LHCN-M2 (cell line): ENCODE measurements at regions not wholly inside any gene's neighbourhood (a gene's known extent, or its start where the extent isn't known, plus 50 kb on each side); places are given as distances from the start of the nearest gene placed in this dataset.
"Not testable (repeated sequence)": the region's sequence is repeated elsewhere in the genome, so short reads cannot be mapped to it uniquely, and the experiment has no call there.

Experiments
- DNase-seq: peaks from one replicate; pipeline ENCODE4 v3.0.0-alpha.2; 2012; ENCODE audit warnings: low read depth

DNA sequence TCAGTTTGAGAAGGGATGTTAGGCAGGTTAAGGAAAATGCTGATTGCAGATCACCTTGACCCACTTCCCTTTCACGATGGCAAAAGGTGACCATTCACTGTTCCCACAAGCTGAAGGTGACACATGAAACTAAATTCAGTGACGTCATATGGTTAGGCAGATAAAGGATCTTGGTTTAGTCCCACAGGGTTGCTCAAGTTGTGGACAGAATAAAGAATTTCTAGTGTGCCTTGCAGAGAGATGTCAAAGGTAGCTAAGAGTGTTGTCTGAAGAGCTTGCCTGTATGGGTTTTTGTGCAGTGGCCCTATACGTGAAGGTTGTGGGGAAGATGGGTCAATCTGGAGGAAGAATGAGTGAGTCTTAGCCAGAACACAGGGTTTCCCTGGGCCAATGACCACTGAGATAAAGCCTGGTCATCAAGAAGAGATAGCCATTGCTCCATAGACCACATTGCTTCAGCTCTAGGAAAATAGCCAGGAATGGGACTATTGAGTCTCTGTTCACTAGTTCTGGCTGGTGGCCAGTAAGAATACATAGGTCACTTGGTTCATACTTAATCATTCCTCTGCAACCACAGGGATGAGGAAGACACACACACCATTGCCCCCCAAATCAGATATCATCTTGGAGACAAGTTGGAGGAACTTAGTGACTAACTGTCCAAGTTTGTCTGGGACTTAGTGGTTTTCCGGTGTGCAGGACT, 148.5 kb upstream of the ATXN1 start:
- DNase-seq, result peak; percentile 85

DNA sequence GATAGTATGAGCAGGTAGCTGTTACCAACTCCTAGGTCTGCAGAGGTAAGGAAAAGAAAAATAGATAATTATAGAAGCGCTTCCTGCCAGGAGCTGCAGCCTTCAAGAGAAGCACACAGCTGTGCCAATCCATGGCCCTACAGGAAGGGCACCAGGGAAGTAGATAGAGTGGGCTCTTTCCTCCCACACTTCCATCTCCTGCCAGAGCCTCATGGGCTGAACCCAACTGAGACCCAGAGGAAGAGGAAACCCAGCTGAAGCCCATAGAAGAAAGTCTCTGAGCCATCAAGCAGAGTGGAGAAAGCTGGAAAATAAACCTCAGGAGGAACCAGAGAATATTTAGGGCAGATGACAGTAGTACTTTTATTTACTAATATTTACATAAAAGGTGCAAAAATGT, 146.7 kb upstream of the ATXN1 start:
- no peak for DNase-seq

DNA sequence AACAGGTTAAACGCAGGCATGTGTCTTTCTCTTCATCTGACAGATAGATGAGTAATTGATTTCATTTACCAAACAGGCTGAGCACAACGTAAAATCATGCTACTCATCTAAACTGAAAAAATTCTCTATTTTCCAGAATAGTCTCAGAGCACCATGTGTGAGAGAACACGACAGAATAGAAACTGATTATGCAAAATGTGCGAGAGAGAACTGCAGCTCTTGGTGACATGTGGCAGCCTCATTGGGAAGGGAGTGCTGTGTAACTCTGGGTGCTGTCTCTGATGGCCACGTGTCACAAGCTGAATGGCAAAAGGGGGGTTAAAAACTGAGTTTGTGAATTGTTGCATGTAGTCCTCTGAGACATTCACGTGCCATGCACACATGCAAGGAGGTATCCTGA, 143.7 kb upstream of the ATXN1 start:
- DNase-seq, result no peak

DNA sequence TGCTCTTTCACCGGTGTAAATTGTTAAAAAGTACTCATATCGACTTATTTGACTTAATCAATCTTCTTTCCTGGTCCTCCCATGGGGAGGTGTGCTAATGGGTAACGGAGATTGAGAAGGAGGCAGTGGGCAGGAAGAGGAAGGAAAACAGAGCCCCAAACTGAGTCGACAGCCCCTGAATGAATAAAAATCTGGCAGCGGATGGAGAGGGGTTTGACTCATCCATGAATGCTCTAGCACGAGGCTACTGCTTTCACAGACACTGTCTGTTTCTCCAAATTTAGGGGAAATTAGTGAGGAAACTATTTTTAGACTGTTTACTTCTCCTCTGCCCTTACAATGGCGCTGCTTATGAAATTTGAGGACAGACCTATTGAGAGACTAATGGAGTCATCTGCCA, 142.2 kb upstream of the ATXN1 start:
- DNase-seq, result peak; percentile 61

DNA sequence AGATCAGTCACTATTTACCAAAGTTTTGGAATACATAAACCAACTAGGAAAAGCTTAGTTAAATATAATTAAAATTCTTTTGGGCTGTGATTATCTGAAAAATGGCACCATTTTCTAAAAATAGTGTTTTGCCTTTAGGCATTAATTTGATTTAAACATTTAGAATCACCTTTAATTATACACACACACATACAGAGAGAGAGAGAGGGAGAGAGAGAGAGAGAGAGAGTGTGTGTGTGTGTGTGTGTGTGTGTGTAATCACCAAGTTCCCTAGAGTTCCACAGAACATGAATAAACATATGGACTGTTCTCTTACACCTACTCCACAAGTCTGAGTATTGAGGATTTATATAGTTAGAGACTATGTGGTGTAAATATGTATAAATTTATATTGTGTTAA, 141.2 kb upstream of the ATXN1 start:
- no peak for DNase-seq

DNA sequence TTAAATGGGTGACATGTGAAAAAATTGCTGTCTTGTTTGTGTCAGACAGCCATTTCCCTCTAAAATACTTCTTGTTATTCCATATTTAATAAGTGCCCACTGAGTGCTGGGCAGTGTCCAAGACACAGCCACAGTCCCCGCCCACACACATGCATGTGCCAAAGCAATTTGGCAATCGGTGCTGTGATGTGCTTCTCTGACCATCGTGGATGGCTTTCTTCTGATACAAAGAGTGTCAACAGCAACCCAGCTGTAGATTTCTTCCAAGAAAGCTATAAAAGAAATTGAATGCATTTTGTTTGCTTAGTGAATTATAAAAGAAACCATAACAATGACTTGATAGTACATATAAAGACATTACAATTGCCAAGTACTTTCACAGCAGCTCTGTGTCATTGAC, 140.5 kb upstream of the ATXN1 start:
- DNase-seq, result peak; percentile 76

DNA sequence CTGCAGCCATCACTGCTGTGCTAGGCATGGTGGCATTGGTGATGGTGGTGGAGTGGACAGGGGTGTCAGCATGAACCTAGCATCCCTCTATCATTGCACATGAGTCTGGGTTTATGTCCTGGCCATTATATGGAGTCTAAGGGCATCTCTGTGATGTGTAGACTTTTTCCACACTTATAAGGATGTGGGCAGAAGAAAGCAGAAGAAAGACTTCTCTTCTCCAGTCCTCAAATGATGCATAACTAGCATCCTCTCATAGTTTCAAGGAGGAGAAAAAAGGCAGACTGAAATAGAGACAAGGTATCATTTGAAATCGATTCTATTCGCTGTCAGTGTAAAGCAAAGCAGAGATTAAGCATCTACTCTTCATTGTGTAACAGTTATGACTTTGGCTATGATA, 140.0 kb upstream of the ATXN1 start:
- DNase-seq, result no peak

DNA sequence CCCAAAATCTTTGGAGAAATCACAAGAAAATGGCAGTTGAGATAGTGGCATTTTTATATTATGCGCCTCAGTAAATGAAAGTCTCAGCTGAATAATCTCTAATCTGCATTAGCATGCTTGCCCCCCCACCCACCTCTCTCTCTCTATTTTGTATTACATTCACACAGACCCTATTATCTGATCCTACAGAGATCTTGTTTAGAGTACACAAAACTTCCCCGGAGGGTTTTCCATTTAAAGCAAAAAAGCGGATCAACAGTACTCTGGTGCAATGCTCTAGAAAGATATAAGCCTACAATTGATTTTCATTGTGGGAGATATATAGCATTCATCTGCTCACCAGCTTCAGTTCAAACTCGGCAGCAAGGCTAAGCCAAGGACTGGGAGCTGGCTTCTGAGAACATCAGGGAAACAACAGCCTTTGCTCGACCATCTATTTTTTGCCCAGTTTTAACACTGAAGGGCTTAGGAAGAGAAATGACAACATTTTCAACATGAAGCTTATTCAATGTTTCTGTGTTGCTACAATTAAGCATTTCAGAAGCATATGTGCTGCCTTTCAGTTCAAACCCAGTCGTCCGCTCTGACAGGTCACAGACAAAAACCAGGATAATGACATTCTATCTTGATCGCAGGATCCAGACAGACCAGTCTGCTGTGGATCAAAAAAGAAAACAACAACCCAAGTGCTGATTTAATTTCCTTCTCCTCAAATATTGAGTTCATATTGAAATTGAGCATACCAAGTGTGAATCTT, 137.6 kb upstream of the ATXN1 start:
- DNase-seq, result no peak

DNA sequence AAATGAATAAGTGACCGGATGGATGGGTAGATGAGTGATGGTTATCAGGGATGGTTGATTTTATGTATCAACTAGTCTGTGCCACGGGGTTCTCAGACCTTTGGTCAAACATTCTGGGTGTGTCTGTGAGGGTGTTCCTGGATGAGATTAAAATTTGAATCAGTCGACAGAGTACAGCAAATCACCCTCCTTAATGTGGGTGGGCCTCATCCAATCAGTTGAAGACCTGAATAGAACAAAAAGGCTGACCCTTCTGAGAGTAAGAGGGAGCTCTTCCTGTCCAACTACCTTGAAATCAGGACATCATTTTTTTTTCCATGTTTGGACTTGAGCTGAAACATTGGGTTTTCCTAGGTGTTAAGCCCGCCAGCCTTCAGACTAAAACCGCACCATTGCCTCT, 136.4 kb upstream of the ATXN1 start:
- no peak for DNase-seq

DNA sequence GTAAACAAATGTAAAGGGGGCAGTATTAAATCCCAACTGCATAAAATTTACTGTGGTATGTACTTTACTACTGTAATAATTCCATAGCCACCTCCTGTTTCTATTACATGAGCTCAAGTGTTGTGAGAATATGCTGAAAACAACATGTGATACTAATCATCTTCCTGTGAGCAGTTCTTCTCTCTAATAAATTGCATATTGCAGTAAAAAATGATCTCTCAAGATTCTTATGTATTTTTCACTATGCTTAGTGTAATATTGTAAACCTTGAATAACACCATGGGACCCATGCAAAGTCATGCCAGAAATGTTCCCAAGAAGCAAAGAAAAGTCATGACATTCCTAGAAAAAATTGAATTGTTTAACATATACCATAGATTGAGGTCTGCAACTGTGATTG, 133.0 kb upstream of the ATXN1 start:
- DNase-seq, result no peak

DNA sequence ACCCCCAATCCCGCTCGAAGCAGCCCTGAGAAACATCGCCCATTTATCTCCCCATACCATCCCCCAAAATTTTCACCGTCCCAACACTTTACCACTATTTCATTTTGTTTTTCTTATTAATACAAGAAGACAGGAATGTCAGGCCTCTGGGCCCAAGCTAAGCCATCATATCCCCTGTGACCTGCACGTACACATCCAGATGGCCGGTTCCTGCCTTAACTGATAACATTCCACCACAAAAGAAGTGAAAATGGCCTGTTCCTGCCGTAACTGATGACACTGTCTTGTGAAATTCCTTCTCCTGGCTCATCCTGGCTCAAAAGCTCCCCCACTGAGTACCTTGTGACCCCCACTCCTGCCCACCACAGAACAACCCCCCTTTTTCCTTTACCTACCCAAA, 129.8 kb upstream of the ATXN1 start:
- not testable (repeated sequence) for DNase-seq

DNA sequence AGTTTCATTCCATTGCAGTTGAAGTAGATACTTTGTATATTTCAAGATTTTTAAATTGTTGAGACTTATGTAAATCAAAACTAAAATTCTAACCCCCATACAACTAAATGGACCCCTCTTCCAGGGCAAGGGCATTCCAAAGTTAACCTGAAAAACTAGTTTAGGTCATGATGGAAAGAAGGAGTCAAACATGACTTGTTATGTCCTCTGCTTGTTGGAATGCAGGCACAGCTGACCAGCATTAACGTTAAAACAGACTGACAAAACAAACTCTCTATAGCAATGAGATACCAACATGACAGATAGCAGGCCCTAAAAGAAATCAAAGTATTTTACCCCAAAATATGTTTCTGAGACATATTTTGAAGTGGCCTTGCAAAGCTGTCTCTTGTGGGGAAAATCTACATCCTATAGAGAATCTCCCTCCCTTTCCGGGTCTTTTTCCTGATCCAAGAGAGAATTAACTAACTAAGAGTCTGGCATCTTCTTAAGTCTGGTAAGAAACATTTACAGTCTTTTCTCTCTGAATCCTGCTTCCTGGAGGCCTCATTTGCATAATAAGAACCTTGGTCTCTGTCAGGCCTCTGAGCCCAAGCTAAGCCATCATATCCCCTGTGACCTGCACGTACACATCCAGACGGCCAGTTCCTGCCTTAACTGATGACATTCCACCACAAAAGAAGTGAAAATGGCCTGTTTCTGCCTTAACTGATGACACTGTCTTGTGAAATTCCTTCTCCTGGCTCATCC, 124.3 kb upstream of the ATXN1 start:
- DNase-seq, result no peak

DNA sequence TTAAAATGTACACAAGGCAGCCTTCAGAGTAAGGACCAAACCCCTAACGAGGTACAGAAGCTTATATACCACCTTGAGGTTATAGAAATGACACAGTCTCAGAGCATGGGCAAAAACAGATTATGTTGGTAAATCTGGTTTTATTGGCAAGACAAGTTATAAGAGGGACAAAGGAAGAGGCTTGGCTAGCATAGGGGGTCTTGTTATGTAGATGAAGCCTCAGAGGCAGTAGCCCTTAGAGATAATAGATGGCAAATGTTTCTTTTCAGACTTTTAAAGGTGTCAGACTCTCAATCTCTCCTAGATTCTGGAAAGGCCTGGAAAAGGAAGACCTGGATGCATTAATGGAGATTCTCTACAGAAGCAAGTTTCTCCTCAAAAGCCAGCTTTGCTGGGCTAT, 123.3 kb upstream of the ATXN1 start:
- DNase-seq, result no peak

DNA sequence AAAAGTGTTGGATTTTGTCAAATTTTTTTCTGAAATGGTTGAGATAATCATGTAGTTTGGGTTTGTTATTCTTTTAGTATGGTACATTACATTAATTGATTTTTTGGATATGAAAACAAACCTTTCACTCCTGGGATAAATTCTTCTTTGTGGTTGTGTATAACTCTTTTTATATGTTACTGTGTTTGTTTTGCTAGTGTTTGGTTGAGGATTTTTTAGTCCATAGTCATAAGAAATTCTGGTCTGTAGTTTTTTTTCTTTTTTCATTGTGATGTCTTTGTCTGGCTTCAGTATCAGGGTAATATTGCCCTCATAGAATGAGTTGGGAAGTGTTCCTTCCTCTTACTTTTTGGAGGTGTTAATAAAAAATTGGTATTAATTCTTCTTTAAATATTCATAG, 122.2 kb upstream of the ATXN1 start:
- DNase-seq, result no peak

DNA sequence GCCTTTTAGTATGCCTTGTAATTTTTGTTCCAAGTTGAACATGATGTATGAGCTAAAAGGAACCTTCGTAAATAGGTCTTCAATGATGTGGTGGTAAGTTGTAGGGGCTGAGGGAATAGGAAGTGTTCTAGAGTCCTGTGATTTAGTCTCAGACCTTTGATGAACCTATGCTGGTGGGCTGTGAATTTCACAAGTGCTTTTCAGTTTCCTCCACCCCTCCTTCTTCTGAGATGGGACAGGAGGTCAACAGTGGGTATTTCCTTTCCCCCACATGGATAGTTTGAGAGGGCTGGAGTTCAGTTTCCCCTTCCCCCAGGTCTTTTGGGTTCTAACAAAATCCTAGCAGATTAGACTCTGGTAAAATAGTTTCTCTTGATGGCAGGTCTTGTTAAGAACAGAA, 121.0 kb upstream of the ATXN1 start:
- no peak for DNase-seq

DNA sequence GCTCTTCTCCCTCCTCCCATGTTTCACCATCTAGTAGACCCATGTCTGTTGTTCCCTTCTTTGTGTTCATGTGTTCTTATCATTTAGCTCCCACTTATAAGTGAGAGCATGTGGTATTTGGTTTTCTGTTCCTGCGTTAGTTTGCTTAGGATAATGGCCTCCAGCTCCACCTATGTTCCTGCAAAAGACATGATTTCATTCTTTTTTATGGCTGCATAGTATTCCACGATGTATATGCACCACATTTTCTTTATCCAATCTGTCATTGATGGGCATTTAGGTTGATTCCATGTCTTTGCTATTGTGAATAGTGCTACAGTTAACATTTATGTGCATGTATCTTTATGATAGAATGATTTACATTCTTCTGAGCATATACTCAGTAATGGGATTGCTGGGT, 115.6 kb upstream of the ATXN1 start:
- DNase-seq, result not testable (repeated sequence)

DNA sequence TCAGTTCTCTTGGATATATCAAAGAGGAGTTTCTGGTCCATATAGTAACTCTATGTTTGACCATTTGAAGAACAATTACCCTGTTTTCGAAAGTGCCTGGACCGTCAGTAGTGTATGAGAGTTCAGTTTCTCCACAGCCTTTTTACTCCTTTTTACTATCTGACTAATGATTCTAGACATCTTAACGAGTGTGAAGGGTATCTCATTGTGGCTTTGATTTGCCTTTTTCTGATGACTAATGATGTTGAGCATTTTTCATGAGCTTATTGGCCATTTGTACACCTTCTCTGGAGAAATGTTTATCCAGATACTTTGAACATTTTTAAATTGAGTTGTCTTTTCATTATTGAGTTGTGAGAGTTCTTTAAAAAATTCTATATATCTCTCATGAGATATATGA, 114.9 kb upstream of the ATXN1 start:
- DNase-seq, result peak; percentile 18

DNA sequence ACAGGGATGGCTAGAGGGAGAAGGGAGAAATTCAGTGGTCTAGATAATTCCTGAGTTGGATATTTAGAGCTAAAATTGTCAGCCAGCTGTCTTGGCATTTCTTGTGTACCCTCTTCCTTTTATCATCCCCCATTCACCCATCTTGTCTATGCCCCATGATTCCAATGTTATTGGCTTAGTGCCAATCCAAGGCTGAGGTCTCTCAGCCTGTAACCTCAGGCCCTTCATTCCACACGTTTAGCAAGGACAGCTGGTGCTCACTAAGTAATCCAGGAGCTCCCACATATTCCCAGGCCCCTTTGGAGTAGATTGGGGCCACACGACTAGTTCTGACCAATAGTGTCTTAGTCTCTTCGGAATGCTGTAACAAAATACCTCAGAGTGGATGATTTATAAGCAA, 112.4 kb upstream of the ATXN1 start:
- peak; percentile 51 for DNase-seq

DNA sequence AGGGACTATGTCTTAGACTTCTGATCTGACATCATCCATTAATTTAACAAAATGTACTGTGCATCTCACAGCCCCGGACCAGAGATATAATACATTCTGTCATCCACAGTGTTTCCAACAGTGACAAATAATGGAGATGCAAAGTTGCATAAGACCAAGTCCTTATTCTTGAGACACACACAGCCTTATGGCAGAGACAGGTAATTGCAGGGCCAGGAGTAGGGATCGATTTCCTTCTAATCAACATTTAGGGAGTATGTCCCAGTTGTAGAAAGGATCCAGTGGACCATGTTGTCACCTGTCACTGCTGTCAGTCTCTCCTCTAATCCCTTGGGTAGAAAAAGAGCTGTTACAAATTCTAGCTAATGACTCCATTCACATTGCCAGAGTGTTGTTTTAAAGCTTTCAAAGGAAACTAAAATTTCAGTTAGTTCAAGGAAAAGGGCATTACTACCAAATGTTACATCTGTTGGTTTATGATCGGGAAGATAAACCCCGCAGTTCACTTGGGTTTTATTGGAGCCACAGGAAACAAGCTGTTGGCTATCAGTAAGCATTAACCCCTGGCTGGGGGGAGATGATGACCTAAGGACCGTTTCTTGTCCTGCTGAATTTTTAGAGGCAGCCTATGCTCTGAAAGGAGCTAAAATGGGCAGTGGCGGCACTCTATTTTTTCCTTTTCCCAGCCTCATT, 111.4 kb upstream of the ATXN1 start:
- DNase-seq, result no peak

DNA sequence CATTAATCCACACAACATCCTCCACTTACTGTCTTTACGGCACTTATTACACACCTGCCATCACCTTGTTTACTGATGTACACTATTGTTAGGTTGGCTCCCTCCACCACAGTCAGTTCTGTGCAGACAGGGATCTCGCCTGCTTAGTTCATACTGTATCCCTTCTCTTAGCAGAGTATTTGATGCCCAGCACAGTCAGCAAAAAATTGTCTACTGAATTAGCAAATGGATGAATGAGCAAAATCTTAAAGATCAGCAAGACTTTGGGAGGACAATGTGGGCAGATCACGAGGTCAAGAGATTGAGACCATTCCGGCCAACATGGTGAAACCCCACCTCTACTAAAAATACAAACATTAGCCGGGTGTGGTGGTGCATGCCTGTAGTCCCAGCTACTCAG, 109.8 kb upstream of the ATXN1 start:
- DNase-seq, result no peak

DNA sequence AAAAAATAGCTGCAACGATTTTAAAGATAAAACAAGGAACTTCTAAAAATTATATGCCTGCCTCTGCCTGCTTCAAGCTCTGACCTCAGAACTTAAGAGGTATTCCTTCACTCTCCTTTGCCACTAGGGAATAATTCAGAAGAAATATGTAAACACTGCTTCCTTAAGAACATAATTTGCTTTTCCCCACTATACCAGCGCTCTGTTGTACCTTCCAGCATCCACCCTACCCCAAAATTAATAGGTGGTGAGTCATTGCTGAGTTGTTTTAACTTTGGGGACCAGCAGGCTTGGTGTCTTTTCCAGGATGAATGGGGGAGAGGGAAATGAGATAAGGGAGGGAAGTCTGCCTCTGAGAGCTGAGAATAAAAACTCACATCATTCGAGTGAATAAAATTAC, 107.7 kb upstream of the ATXN1 start:
- DNase-seq, result no peak

DNA sequence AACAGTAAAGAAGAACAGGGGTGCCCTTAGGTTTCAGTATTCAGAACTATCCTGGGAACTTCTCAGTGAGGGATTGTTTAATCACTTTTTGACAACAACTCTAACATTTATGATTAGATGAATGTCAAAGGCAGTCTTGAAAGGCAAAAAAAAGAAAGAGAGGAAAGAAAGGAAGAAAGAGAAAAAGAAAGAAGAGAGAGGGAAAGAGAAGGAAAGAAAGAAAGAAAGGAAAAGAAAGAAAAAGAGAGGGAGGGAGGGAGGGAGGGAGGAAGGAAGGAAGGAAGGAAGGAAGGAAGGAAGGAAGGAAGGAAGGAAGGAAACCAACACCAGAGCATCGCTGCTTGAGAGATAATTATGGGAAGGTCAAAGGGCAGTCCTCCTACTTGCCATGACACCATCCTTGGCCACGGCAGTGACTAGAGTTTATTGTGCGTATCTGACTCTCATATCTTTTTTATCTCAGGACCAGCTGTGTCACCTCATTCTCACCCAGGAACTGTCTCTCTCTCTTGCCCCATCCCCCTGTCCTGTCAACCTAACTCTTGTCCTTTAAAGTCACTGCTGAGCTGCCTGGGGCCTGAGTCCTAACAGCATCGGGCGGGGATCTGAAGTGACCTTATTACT, 96.8 kb upstream of the ATXN1 start:
- no peak for DNase-seq
